SK-N-DZ (cell line): ENCODE measurements at regions not wholly inside any gene's neighbourhood (a gene's known extent, or its start where the extent isn't known, plus 50 kb on each side); places are given as distances from the start of the nearest gene placed in this dataset.
"Not testable (repeated sequence)": the region's sequence is repeated elsewhere in the genome, so short reads cannot be mapped to it uniquely, and the experiment has no call there.

ENCODE experiments used
- DNase-seq: peaks from one replicate; pipeline ENCODE4 v3.0.0-alpha.2; 2015; ENCODE audit warnings: low spot score

DNA sequence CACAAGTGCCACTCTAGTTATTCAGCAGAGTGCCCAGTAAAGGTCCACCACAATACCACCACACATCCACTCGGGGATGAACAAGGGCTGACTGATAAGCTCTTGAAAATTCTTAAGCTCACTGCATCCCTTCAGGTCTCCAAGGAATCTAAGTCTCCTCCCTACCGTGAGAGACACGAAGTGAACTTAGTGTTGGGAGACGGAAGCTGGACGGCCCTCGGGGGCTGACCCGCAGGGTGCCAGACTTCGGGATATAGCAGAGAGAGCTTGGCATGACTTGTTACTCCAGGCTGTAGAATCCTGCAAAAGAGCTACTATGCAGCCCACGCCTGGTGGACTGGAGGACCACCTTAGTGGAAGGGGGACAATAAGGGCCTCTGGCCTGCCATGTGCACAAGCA lies 75.1 kb downstream of the LYZL1 start:
- not testable (repeated sequence) for DNase-seq

DNA sequence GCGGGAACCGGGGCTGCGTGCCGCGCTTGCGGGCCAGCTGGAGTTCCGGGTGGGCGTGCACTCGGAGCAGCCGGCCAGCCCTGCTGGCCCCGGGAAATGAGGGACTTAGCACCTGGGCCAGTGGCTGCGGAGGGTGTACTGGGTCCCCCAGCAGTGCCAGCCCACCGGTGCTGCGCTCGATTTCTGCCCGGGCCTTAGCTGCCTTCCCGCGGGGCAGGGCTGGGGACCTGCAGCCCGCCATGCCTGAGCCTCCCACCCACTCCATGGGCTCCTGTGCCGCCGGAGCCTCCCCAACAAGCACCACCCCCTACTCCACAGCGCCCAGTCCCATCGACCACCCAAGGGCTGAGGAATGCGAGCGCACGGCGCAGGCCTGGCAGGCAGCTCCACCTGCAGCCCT lies 77.3 kb downstream of the LYZL1 start:
- not testable (repeated sequence) for DNase-seq

DNA sequence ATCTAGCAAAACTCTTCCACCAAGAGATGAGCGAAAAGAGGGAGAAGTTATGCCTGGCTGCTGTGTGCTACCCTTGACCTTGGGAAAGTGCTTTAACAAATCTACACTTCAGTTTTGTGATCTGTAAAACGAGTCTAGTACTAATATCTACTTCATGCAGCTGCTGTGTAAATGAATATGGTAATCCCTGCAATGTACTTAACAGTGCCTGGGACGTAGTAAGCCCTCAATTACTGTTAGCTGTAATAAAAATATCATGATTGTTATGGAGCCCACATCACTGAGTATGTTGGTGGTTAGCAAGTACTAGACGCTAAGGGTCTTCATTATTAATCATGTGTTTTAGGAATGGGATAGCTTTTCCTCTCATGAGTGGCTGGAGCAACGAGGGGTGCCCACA lies 80.5 kb downstream of the LYZL1 start:
- no peak for DNase-seq

DNA sequence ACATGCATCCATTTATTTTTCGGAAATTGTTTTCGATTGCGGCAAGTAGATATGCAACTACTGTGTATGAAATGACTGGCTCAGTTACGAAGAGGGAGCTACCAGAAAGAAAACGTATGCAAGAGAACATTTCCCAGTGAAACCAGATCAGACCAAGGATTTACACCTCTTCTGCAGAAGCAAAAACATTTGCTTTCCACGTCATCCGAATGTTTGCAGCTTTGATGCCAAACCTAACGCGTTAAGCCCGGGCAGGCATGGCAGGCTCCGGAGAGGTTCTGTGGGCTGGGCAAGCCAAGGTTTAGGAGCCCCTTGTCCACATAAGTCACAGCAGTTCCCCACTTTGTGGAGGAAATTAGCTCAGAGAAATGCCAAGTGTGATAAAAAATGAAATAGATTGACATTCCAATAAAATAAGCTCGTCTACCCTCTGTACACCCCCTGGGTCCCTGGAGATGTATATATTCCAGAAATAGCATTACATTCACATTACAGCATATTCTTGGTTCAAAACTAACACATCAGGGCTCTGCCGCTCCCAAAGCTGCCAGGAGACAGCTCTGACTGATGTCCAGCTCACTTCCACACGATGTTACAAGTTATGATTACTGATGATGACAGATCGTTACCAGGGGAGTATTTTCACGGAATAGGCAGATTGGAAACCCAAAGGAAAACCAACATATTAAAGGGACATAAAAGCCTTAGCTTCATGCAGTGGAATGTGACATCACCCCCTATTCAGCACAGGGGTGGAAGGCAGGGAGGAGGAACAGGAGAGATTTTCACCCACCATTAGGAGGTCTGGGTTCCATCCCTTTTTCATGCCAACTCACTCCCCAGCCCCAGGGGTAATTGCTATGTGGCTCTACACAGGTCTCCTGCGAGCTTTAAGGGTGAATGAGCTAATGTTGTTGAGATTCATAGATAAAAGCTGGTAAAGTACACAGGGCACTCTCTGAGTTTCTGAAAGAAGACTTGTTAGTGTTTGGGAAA lies 81.5 kb downstream of the LYZL1 start:
- DNase-seq = no peak

DNA sequence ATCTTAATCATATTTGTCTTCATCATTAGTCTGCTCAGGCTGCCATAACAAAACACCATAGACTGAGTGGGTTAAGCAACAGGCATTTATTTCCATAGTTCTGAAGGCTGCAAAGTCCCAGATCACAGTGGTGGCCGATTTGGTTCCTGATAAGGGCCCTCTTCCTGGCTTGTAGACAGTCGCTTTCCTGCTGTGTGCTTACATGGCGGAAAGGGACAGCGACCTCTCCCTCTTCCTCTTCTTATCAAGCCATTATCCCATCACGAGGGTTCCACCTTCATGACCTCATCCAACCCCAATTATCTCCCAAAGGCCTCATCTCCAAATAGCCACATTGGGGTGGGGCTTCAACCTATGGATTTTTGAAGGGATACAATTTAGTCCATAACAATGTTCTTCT lies 84.0 kb downstream of the LYZL1 start:
- no peak for DNase-seq

DNA sequence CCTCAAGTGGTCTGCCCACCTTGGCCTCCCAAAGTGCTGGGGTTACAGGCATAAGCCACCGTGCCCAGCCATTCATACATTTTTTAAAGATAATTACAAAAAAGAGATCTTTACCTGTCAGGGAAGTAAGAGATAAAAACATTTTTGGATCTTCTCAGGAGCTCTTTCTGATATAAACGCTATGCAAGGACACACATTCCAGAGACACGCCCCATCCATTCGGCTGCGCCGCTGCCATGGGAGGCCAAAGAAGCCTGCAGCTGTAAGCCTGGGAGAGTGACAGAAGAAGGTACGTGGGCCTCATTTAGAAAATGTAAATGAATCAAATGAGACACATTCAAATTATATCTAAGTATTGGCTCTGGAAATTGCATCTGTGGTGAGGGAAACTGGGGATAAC lies 85.3 kb downstream of the LYZL1 start:
- no peak for DNase-seq

DNA sequence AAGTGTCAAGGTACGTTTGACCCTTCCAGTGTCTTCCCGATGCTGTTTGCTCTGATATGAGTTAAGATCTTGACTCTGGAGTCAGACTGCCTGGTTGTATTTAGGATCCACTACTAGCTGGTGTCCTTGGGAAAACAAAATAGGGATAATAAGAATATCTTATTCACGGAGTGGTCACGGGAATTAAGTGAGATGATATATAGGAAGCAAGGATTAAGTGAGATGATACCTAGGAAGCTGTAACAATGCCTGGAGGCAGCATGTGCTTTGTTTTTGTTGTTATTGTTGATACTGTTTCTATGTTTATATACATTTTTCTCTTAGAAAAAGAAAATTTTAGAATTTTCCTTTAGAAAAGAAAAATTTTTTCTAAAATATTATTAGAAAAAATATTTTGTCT lies 87.0 kb downstream of the LYZL1 start:
- DNase-seq = no peak

DNA sequence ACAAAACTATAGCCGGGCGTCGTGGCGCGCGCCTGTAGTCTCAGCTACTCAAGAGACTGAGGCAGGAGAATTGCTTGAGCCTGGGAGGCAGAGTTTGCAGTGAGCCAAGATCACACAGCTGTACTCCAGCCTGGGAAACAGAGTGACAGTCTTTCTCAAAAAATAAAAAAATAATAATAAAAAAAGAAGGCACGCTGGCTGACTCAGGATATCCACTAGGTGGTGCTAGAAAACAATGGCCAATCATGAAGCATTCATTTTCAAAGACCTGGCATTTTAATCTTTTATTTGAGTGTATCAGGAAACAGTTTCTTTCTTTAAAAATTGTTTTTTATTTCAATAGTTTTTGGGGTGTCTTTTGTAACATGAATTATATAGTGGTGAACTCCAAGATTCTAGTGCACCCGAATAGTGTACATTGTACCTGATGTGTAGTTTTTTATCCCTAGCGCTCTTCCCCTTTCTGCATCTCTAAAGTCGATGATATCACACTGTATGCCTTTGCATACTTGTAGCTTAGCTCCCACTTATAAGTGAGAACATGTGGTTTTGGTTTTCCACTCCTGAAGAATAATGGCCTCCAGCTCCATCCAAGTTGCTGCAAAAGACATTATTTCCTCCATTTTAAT lies 88.6 kb downstream of the LYZL1 start:
- DNase-seq = no peak

DNA sequence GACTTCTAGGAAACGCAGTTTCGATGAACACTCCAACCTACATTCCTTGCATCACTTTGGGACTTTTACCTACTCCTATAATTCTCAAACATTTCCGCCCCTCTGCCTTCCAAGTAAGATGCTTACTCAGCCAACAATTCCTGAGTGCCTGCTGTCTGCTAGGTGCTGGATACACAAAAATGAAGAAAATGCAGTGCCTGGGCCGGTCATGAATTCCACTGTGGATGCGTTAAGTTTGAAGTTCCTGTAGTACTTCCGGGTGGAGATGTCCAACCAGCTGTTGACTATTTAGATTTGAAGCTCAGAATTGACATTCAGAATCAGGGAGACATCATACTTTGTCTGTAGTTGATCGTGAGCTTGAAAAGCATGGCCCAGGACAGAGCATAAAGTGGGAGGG lies 89.2 kb downstream of the LYZL1 start:
- DNase-seq = no peak

DNA sequence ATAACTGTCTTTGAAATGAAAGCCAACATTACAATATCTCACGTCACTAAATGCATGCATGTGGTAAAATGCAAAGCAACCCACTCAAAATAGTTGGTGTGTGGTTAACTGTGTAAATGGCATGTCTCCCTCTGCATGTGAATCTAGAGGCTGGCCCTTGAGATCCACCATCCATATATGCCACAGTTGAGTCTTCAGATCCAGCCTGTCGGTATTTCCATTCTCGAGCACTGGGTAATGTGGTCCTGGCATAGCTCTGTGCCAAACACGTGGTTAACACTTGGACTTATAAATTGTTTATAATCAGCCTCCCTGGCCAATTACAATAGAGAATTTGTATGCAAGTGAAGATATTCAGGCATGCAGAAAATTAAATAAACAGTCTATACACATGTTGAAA lies 90.3 kb downstream of the LYZL1 start:
- DNase-seq = no peak

DNA sequence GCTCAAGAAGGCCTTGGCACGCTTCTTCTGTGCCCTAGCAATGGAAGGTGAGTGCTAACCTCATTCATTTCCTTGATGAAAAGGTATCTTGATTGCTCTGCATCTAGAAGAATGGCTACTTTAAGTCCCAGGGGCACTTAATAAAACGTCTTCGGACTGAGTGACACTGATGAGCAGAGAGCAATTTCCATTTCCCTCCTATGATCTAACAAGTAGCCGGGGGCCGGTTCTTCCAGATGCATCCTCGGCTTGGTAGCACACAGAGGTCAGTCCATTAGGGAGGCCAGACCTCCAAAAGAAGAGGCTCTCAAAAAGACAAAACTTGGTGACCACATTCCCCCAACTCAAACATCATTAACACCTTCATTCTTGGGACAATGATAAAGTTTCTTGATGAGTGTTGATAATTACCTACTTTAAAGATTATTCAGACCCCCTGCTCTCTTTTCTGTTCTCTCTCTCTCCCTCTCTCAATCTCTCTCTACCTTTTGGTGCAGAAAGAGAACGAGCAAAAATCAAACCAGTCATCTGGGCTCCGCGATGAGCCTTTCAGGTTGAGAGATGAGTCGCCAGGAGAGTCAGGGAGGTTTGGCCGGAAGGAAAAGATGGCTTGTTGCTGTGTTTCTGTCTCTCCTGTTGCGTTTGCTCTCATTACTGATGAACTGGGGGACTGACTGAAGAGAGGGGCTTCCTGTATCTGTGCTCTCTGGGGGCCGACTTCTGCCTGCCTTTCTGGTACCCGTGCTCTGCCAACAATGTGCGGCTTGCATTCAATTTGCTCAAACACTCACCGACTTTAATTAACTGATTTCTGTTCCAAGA lies 91.1 kb downstream of the LYZL1 start:
- DNase-seq = not testable (repeated sequence)

DNA sequence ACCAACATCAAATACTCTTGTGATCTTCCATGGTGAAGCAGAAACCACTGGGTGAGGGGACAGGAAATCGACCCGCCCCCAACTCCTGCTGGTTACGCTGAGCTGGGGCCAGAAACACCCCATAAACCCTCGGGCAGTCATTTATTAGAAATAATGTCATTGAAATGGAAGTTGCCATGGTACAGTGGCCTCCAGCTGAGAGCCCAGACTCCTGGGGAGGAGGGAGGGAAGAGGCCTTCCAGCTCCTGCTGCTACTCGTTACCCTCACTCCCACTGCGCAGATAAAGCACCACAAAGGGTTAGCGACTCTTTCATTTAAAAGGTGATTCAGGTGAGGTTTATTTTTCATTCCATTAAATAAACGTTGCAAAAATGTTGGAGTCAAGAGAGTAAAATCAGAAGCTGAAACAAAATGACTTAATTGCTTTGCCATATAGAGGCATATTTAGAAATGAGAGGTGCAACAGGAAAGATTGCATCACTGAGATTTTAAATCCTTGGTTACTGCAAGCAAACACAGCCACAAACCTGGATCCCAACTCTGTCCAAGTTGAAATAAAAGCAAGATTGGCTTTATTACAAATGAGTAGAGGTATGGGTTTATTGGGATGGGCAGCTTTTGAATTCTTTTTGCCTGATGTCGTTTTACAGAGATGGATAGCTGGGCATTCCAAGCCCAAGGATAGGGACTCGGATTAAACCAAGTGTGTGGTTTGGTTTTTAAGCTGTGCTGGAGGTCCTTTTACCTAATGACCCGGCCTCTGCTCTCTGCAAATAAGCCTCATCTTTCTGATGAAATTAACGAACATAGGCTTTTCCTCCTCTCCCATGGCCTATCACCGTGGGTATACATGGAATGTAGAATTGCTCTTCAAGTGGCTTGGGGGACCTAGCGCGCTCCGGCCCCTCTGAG lies 92.0 kb downstream of the LYZL1 start:
- DNase-seq = not testable (repeated sequence)

DNA sequence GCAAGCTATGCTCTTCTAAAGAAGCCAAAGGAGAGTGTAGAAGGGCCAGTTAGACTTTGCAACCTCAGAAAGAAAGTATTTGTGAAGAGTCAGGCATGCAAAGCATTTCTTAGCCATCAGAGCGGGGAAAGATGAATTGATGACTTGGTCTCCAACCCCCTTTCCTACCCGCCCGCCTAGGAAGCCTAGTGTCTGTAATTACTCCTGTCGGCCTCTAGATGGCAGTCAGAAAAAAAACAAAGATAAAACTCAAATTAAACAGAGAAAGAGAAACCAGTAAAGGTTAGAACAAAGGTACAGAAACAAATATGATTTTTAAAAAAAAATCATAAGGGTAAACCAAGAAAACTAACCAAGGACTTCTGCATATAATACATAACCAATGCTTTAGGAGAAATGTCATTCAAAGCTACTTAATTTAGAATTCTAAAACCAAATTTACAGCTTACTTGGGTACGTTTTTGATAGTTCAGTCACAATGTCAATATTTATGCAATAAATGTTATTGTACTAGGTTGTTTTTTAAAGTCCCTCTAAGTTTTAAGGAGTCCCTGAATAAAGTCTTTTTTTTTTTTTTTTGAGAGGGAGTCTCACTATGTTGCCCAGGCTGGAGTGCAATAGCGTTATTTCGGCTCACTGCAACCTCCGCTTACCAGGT lies 97.6 kb downstream of the LYZL1 start:
- DNase-seq = peak; percentile 53

DNA sequence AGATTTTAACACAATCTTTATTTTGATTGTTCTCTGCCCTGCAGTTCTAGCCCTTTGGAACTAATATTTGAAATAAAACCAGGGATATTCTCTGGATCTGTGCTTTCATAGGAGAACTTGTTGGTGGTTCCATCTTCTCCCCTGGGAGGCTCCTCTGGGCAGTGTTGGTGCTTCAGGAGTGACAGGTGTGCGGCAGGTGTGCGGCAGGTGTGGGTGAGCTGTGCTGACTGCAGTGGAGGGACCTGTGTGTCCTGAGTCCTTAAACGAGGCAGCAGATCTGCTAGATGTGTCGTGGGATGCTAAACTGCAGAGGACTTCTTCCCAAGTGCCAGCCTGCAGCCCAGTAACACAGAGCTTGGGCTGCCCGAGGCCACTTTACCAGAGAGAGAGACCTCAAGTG lies 98.4 kb downstream of the LYZL1 start:
- no peak for DNase-seq

DNA sequence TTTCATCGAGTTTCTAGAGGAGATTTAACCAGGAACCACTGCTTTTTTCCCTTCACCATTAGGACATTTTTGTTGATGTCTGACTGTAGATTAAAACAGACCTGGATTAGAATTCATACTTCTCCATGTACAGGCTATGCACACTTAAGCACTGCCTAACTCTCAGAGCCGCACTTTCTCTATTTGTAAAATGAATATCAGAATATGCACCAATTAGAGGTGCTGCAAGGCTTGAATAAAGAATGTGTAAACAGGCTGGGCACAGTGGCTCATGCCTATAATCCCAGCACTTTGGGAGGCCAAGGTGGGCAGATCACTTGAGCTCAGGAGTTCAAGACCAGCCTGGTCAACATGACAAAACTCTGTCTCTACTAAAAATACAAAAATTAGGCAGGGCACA lies 99.2 kb downstream of the LYZL1 start:
- not testable (repeated sequence) for DNase-seq

DNA sequence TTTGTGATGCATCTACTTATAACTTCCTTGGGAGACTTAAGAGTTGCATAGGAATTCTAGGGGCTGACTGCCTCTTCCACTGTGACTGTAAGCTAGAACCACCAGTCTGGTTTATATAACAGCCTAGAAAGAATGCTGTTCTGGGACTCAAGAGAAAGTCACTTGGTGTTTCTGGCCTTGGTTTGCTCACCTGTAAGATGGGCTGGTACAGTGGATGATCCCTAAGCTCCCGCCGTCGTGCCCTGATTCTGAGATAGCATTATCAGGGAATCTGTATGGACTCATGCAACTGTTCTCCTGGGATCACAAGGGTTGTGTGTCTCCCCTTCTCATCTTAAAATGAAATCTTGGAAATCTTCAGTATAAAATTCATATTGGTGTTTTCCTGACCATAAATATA lies 100.6 kb downstream of the LYZL1 start:
- DNase-seq = no peak

DNA sequence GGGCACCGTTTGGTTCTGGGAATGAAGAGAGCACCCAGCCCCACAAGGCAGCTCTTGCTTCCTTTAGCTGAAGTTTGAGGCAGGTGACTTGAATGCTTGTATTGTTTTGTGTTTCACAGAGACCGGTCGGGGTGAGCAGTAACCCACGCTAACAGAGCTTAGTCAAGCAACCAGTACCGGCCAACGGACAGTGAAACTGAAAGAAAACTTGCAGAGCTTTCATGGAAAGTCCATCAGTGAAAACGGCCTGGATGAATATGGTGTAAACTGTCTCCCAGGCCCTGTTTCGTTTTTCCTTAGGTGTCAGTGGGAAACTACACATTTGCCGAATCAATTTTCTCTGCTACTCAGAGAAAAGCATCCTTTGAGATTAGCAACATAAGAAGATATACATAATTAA lies 101.1 kb downstream of the LYZL1 start:
- no peak for DNase-seq

DNA sequence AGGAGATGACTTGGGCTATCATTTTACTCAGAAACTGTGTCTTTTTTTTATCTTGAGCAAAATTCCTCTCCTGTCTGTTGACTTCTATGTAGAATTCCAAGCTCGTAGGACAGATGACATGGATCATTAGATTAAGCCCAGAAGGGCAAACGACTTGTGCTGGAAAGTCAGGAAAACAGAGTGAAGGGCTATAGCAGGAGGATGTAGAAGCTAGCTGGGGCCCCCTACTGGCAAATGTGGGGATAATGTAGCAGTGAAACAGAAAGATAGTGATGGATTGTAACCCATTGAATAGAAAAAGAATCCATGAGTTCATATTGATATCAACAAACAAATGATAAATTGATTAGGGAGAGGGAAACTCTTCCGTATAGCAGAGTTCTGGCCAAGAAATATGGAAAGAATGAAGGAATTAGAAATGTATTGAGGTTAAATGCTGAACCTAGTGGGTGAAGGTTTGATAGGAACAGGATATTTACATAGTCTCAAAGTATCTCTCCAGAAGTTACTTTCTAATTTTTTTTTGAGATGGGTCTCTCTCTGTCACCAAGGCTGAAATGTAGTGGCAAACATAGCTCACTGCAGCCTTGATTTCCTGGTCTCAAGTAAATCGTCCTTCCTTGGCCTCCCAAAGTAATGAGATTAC lies 103.6 kb downstream of the LYZL1 start:
- peak; percentile 66 for DNase-seq

DNA sequence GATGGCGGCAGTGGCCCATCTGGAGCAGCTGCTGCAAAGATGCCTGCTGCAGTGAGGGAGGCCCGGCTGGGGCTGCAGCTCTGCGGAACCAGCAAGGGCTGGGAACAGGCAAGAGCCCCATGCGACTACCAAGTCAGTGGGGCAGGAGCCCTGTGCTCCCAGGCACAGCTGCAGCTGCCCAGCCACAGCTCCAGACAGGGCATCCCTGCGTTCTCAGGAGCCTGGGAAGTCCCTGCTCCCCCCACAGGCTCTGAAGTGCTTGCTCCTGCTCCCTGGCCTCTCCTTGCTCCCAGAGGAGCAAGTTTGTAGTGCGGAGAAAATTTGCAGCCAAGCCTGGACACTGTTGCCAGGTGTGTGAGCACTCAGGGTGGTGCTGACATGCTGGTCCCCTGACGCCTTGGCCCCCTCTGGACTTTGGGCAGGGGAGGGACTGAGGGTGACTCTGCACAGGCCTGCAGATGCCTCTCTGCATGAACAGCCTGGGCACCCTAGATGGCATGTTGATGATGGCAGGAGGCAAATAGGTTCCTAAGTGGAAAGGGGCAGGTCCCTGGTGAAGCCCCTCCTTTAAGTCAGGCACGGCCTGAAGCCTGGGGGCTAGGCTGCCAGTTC lies 105.6 kb downstream of the LYZL1 start:
- peak; percentile 30 for DNase-seq

DNA sequence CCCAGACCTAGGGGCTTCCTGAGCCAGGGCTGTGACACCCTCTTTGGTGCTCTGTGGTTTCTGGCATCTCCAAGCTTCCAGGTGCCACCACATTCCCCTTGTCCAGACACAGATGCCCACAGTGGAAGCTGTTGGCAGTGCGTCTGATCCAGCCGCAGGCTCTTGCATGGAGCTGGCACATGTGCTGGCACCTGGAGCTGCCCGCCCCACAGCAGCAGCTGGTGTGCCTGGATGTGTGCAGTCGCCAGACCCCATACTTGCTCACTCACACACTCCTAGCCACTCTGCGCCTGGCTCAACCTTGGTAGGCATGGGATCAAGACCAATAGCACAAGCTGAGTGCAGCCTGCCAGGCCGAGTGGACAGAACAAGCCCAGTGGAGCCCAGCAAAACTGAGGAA lies 106.5 kb downstream of the LYZL1 start:
- no peak for DNase-seq
